ENCODE measurements at regions not wholly inside any gene's neighbourhood (a gene's known extent, or its start where the extent isn't known, plus 50 kb on each side); places are given as distances from the start of the nearest gene placed in this dataset.

DNA sequence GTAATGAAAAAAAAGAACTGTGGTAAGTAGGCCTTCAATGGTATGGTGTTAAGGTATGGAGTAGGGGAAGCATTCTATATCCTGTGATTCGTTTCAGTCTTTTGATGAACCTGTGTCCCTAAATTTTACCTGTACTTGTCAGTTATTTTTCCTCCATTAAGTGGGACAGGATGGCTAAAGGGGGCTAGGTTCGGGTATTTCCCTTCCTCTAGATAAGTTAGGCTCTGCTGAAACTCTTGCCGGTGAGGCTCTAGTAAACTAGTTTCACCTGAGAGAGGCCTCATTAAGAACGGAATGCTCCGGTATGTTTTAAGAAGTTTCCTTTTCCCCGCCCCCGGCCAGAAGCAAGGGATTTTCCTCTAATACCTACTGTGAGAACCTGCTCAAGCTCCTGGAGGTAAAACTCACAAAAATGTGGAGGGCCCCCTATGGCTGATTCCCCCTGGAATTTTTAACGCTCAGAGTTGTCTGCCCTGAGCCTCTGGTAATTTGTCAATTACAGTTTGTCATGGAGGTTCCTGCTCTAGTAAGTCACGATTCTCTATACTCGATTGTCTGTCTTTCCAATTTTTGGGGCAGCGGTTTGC, 87.7 kb downstream of the MACIR start:
- Histone ChIP-seq H3K4me3 (ENCODE audit: low read length, poor library complexity, severe bottlenecking) (no peak overlapping the region), H3F3A (ENCODE audit: low read depth) (no peaks in the 10 kb centered on the region), H2AFZ (ENCODE audit: low read length) (no peak overlapping the region), H4K20me1 (ENCODE audit: insufficient read depth, low read length, poor library complexity, severe bottlenecking) (no peaks in the 10 kb centered on the region), H3K9me3 (ENCODE audit: insufficient read depth, low read depth, low read length) (no peaks in the 10 kb centered on the region), H3K27me3 (ENCODE audit: insufficient read depth, low read length, poor library complexity, severe bottlenecking) (no peaks in the 10 kb centered on the region), H3K9me2 (replicated peaks; ENCODE audit: low read depth, low read length) (no peaks in the 10 kb centered on the region), H3K36me3 (ENCODE audit: insufficient read depth, low read length) (no peaks in the 10 kb centered on the region), H3K4me1 (ENCODE audit: insufficient read depth, low read length, poor library complexity, severe bottlenecking) (no peaks in the 10 kb centered on the region), H3K4me2 (ENCODE audit: low read depth, low read length, poor library complexity, severe bottlenecking) (no peak overlapping the region), H3K79me2 (ENCODE audit: insufficient read depth, low read length) (no peaks in the 10 kb centered on the region), H3K9ac (ENCODE audit: low read depth, low read length, poor library complexity, severe bottlenecking) (no peak overlapping the region)
- TF ChIP-seq, protein P1, sequence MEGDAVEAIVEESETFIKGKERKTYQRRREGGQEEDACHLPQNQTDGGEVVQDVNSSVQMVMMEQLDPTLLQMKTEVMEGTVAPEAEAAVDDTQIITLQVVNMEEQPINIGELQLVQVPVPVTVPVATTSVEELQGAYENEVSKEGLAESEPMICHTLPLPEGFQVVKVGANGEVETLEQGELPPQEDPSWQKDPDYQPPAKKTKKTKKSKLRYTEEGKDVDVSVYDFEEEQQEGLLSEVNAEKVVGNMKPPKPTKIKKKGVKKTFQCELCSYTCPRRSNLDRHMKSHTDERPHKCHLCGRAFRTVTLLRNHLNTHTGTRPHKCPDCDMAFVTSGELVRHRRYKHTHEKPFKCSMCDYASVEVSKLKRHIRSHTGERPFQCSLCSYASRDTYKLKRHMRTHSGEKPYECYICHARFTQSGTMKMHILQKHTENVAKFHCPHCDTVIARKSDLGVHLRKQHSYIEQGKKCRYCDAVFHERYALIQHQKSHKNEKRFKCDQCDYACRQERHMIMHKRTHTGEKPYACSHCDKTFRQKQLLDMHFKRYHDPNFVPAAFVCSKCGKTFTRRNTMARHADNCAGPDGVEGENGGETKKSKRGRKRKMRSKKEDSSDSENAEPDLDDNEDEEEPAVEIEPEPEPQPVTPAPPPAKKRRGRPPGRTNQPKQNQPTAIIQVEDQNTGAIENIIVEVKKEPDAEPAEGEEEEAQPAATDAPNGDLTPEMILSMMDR (conservative IDR thresholded peaks at IDR 0.05; ENCODE audit: low read length), result no peak
- TF ChIP-seq EZH2phosphoT487 (IDR thresholded peaks at IDR 0.05; ENCODE audit: borderline replicate concordance), result no peak

DNA sequence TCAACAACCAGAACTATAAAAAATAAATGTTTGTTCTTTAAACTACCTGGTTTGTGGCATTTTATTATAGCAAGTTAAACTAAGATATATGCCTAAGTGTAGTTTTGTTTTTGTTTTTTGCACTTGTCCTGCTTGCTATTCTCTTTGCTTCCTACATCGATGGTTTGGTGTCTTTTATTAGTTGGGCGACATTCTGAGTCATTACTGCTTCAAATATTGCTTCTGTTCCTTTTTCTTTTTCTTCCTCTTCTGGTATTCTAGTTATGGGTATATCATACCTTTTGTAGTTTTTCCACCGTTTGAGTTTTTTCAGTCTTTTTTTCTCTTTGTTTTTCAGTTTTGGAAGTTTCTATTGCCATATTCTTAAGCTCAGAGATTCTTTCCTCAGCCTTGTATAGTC, 86.9 kb downstream of the MACIR start:
- Histone ChIP-seq H3K9me2 (replicated peaks; ENCODE audit: low read depth, low read length) (no peaks in the 10 kb centered on the region), H3K9me3 (ENCODE audit: insufficient read depth, low read depth, low read length) (no peaks in the 10 kb centered on the region), H3K4me2 (ENCODE audit: low read depth, low read length, poor library complexity, severe bottlenecking) (no peak overlapping the region), H3K36me3 (ENCODE audit: insufficient read depth, low read length) (no peaks in the 10 kb centered on the region), H3K9ac (ENCODE audit: low read depth, low read length, poor library complexity, severe bottlenecking) (no peak overlapping the region), H3K27me3 (ENCODE audit: insufficient read depth, low read length, poor library complexity, severe bottlenecking) (no peaks in the 10 kb centered on the region), H4K20me1 (ENCODE audit: insufficient read depth, low read length, poor library complexity, severe bottlenecking) (no peaks in the 10 kb centered on the region), H3K4me3 (ENCODE audit: low read length, poor library complexity, severe bottlenecking) (no peak overlapping the region), H3K4me1 (ENCODE audit: insufficient read depth, low read length, poor library complexity, severe bottlenecking) (no peaks in the 10 kb centered on the region), H2AFZ (ENCODE audit: low read length) (no peak overlapping the region), H3K79me2 (ENCODE audit: insufficient read depth, low read length) (no peaks in the 10 kb centered on the region), H3F3A (ENCODE audit: low read depth) (no peaks in the 10 kb centered on the region)
- TF ChIP-seq, protein P1 (conservative IDR thresholded peaks at IDR 0.05; ENCODE audit: low read length), result no peak
- TF ChIP-seq EZH2phosphoT487 (IDR thresholded peaks at IDR 0.05; ENCODE audit: borderline replicate concordance), result no peak

DNA sequence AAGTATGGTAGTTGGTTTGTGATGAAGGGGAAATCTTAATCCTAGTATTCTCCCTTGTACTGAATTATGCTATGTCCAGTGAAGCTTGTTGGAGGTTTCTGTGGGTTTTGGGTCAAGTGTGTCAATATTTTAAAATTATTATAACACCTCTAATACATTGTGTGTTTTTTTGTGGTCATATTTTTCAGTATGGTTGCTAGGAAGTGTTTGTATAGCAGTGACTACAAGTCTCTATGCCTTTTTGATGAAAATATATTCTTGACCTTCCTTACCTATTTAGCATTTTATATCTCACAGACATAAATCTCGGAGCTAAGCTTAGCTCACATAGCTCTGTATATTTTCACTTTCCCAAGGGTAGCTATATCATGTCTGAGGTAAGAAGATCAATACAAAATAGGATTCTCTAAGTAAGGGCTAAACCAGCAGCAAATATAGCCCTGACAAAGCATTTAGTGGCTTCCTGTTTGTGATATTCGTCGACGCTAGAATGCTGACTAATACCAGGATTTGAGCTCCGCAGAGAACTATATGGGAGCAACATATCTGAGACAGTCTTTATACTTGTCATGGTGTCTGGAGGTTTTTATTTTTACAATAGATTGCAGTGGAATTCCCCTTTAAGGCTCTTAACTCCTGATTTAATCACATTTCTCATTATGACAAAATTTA, 82.3 kb downstream of the MACIR start:
- Histone ChIP-seq H3K27me3 (ENCODE audit: insufficient read depth, low read length, poor library complexity, severe bottlenecking) (no peaks in the 10 kb centered on the region), H3K4me3 (ENCODE audit: low read length, poor library complexity, severe bottlenecking) (no peak overlapping the region), H3K4me1 (ENCODE audit: insufficient read depth, low read length, poor library complexity, severe bottlenecking) (no peaks in the 10 kb centered on the region), H3F3A (ENCODE audit: low read depth) (no peaks in the 10 kb centered on the region), H3K4me2 (ENCODE audit: low read depth, low read length, poor library complexity, severe bottlenecking) (no peak overlapping the region), H3K36me3 (ENCODE audit: insufficient read depth, low read length) (no peaks in the 10 kb centered on the region), H3K9me2 (replicated peaks; ENCODE audit: low read depth, low read length) (no peaks in the 10 kb centered on the region), H2AFZ (ENCODE audit: low read length) (no peak overlapping the region), H3K9ac (ENCODE audit: low read depth, low read length, poor library complexity, severe bottlenecking) (no peak overlapping the region), H3K9me3 (ENCODE audit: insufficient read depth, low read depth, low read length) (no peaks in the 10 kb centered on the region), H3K79me2 (ENCODE audit: insufficient read depth, low read length) (no peaks in the 10 kb centered on the region), H4K20me1 (ENCODE audit: insufficient read depth, low read length, poor library complexity, severe bottlenecking) (no peaks in the 10 kb centered on the region)
- TF ChIP-seq, protein P1 (conservative IDR thresholded peaks at IDR 0.05; ENCODE audit: low read length), result no peak
- no peak for TF ChIP-seq EZH2phosphoT487 (IDR thresholded peaks at IDR 0.05; ENCODE audit: borderline replicate concordance)

Data from Loucy (cell line).